ENCODE measurements at regions not wholly inside any gene's neighbourhood (a gene's known extent, or its start where the extent isn't known, plus 50 kb on each side); places are given as distances from the start of the nearest gene placed in this dataset.
A peak's percentile ranks its signal among the peaks of the same experiment; 100 is the strongest.
"Not testable (repeated sequence)": the region's sequence is repeated elsewhere in the genome, so short reads cannot be mapped to it uniquely, and the experiment has no call there.

DNA sequence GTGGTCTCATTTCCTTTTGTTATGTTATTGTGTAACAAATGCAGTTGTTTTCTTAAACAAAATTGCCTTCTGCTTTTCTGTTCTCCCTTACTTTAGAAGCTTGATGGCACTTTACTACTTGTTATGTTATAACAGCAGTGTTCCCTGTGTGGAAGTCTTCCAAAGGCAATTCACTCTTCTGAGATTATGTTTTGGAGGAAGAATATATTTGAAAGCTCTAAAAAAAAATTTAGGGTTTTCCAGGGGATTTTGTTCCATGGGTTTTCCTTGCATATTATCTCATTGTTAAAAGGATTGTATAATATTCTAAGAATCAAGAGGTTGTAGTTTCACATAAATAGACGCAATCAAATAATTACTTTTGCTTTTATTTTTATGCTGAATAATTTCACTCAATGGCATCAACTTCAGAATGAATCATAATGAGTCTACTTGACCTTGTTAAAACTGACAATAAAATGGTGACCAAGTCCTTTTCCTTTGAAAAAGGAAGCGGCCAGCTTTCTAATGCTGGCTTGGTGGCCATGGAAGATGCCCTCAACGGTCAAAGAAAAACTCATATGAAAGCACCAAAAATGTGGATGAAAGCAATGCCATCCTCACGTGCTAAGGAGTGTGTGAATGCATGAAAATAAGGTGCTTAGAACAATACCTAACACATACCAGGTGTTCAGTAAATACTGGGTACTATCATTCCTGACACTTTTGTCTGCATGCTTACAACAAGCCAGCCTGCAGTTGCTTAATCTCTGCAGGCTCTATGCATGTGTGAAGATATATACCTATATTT, 92.4 kb upstream of the KLF6 start:
- DNase-seq (ENCODE audit: low spot score): no peak

DNA sequence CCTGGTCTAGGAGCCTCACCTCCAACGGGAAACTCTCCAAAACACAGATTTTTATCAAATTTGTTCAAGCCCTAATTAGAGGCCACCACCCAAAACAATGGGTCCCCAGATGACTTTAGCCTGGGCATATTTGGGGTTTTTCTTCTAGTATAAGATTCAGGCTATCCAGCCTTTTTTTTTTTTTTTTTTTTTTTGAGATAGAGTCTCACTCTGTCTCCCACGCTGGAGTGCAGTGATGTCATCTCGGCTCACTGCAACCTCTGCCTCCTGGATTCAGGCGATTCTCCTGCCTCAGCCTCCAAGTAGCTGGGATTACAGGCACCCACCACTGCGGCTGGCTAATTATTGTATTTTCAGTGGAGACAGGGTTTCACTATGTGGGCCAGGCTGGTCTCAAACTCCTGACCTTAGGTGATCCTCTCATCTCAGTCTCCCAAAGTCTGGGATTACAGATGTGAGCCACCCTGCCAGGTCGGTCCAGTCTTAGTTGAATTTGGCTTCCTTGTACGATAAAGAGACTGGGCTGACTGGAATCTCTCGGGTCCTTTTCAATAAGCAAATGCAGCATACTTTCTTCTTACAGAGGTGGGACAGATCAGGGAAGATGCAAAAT, 91.4 kb upstream of the KLF6 start:
- no peak for DNase-seq (ENCODE audit: low spot score)

DNA sequence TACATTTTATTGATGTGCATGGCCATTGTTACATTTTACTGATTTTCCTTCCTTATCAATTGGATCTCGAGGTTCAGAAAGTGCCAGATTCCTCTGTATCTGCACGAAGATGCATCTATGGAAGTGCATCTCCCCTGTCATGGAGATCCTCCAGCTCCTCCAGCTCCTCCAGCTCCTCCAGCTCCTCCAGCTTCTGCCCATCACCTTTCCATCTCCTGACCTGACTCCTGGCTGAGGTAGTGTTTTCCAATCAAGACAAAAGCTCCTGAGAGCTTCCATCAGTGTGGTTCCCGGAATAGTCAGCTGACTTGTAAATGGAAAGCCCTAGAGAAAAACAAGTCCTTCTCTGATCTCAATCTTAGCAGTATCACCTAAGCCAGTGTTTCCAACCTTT, 90.8 kb upstream of the KLF6 start:
- no peak for DNase-seq (ENCODE audit: low spot score)

DNA sequence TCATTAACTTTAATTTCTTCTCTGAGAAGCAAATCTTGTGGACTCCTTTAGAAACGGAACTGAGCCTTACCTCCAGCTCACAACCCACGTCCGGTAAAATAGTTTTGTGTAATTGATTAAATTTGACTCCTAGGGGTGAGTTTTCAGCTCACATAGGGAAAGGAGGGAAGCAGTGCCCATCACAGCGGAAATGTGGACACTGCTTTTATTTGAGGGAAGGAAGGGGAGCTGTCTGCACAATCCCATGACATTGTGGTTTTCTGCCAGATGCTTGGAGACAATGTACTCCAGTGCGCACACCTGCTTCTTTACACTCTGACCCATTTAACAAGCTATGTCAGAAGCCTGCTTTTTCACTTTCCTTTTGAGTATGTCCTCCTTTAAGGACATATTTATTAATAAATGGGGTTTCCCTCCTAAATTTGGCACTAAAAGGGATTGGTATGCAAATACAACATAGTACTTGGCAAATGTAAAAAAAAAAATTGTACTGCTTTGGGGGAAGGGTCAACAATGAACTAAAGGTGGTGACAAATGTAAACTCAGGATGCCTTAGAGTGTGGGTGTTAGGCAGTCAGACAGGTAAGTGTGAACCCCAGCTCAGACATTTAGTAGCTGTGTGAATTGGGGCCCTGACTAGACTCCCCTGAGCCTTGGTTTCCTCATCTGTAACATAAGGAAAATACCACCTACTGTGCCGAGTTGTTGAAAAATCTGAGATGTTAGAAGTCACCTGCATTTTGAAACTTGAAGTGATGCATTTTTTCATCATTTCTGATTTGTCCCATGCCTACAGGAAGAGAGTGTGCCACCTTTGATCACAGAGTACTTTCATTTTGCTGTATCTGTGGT, 90.2 kb upstream of the KLF6 start:
- DNase-seq (ENCODE audit: low spot score): no peak

DNA sequence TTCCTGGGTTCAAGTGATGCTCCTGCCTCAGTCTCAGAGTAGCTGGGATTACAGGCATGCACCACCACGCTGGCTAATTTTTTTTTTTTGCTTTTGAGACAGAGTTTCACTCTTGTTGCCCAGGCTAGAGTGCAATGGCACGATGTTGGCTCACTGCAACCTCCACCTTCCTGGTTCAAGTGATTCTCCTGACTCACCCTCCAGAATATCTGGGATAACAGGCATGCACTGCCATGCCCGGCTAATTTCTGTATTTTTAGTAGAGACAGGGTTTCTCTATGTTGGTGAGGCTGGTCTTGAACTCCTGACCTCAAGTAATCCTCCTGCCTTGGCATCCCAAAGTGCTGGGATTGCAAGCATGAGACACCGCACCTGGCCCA, 89.6 kb upstream of the KLF6 start:
- not testable (repeated sequence) for DNase-seq (ENCODE audit: low spot score)

DNA sequence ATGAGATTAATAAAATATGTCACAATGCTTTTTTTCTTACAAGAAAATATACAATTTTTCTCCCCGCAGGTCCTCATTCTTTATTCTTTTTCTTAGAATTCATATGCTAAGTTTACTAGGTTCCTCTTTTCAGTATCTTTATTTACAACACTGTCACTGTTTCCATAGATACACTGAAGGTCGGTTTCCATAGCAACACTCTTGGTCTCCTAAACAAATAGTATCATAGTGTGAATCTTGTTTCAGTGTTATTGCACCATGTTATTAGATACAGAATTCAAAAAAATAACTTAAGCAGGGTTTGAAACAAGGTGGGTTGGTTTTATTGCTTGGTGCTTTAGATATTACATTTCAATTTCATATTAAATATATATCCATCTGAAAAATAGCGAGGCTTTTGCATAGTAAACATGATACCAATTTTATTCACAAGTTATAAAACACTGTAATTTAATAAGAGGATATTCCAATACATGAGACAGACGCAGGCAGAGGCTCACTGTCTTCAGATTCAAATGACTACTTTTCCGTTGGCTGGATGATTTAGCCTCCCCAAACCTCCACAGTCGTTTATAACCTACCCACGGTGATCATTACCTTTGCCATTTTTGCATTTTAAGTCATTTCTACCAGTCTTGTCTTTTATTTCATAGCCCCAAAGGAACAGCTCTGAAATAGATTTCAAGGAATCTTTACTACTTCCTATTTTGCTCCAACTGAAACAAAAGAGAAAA, 88.9 kb upstream of the KLF6 start:
- DNase-seq (ENCODE audit: low spot score): peak; percentile 44

DNA sequence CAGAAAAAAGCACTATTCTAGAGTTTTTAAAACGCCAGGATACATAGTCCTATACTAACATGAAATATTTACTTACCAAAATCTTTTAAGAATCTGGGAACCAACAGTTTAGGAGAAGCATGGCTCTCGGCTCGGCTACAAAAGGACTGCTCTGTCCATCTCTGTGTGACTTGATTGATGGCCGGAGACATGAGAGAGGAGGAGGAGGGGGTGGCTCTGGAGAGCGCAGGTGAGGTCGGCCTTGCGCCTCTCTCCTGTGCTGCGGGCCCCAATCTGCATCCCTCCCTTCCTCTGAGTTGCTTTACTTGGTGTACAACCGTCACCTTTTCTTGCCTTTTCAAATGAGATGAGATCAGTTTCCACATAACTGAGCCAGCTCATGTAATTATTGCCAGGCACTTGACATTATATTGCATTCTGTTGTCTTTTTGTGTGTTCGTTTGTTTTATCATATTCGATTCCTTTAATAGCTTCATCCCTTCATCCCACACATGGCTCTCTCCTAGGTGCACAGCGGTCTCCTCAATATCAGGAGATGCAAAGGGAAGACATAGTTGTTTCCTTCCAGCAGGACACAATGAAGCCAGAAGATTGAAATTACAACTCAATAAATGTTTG, 87.8 kb upstream of the KLF6 start:
- DNase-seq (ENCODE audit: low spot score): no peak

DNA sequence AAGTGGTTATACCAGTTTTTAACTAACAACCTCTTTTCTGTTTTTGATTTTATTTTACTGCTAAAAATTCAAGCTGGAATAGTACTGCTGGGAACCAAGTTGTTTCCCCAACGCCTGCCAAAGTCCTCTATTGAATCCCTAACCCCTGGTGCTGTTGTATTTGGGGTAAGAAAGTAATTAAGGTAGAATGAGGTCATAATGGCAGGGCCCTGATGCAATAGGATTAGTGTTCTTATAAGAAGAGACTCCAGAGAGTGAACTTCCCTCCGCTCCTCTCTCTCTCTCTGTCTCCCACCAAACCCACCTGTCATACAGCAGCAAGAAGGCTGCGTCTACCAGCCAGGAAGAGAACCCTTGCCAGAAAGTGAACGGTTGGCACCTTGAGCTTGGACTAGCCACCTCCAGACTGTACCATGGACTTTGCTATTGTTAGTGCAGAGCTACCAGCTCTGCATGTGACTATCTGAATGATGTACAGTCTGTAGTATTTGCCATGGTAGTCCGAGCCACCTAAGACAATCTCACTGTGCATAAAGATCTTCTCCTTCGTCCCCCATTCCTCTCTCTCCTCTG, 86.5 kb upstream of the KLF6 start:
- DNase-seq (ENCODE audit: low spot score): no peak

DNA sequence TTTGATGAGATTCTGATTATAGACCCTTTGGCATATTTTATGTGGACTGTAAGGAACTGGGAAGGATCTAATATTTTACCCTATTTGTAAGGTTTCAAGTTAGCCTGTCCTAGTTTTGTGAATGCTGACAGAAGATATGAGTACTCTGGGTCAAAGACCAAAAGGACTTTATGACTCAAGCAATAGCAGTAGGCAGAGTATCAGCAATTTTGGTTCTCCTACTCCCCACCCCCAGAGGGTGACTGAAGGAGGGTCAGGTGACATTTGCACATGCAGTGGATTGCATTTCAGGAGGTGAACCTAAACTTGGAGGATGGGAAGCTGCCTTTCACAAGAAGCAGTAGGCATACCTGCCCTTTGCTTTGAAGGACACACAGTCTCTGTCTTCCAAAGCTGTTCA, 84.0 kb upstream of the KLF6 start:
- no peak for DNase-seq (ENCODE audit: low spot score)

DNA sequence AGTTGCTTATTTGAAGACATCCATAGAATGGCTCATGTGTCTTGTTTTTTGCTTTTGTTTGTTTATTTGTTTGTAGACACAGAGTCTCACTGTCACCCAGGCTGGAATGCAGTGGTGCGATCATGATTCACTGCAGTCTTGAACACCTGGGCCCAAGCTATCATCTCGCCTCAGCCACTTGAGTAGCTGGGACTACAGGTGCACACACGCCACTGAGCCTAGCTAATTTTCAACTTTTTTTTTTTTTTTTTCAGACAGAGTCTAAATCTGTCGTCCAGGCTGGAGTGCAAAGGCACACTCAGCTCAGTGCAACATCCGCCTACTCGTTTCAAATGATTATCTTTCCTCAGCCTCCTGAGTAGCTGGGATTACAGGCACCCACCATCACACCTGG, 83.3 kb upstream of the KLF6 start:
- DNase-seq (ENCODE audit: low spot score): no peak

DNA sequence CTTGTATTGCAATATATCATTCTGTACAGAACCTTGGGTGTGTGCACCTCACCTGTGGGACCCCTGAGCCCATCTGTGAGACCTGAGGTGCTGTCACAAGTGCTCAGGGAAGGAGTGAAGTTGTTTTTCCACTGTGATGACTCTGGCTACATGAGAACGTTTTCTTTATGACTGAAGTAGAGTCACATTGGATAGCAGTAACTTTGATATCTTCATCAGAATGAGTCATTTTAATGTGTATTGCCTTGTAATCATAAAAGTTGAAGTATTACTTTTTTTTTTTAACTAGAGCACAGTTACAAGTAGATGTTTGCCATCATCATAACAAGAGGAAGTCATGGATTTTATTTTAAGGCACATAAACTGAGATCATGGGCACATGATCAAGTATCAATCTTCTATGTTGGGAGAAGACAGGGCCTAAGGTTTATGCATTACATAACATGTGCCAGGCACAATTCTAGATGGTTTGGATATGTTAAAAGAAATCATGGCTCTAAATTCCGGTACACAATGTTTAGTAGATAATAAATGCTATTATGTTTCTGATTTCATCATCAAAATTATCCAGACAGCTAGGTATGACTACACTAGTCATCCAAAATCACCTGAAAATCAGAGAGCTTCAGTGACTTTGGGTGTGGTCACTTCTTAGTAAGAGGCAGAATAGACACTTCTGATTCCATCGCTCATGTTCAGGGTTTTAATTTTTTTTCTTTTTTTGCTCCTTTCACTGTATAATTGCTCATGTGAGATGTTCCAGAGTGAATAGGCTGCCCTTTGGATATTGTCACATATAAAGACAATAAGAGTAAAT, 82.7 kb upstream of the KLF6 start:
- no peak for DNase-seq (ENCODE audit: low spot score)

DNA sequence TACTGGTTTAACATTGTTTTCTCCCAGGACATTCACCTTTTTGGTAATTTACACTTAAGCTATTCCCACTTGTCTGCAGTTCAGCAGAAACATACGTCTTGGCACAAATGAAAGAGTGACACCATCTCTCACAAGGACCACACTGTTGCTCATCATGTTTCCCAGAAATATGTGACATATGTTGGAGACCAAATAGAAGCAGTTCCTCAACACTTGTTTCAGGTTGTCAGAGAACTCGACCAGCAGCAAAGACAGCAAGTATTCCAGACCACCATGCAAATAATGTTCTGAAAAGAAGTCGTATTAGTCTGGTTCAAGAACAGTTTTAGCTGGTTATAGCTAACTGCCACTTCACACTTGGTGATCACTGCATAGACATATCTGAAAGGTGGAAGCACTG, 81.3 kb upstream of the KLF6 start:
- no peak for DNase-seq (ENCODE audit: low spot score)

DNA sequence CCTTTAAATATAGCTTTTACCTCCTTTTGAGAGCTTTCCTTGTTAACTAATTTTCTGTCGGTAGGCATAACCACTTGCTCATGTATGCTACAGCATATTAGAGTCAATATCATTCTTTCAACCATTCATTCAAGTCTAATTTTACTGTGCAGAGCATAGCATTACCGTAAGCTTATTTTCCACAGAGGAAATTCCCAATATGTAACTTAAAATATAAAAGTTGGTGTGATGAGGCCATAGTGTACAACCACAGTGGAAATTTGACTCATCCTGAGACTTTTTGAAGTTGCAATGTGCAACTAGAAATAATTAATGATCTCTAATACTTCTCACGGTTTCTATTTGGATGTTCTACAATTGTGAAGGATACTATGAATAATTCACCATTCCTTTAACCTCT, 80.6 kb upstream of the KLF6 start:
- no peak for DNase-seq (ENCODE audit: low spot score)

DNA sequence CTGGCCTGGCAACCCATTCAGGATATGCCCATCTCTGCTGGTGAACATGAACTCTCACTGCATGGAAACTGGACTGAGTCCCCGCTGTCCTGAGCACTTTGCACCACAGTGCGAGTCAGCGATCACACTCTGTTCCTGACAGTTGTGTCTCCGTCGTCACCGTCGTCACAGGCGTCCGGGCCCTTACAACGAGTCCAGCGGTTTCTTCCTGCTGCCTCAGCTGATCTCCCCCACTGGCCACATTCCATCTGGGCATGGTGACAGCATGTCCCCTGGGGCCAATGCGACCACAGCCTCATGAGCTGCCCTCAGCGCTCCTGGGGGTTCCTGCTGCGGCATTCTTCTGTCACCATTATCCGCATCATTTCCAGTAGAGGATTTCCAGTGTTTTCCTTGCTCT, 76.8 kb upstream of the KLF6 start:
- DNase-seq (ENCODE audit: low spot score): no peak

DNA sequence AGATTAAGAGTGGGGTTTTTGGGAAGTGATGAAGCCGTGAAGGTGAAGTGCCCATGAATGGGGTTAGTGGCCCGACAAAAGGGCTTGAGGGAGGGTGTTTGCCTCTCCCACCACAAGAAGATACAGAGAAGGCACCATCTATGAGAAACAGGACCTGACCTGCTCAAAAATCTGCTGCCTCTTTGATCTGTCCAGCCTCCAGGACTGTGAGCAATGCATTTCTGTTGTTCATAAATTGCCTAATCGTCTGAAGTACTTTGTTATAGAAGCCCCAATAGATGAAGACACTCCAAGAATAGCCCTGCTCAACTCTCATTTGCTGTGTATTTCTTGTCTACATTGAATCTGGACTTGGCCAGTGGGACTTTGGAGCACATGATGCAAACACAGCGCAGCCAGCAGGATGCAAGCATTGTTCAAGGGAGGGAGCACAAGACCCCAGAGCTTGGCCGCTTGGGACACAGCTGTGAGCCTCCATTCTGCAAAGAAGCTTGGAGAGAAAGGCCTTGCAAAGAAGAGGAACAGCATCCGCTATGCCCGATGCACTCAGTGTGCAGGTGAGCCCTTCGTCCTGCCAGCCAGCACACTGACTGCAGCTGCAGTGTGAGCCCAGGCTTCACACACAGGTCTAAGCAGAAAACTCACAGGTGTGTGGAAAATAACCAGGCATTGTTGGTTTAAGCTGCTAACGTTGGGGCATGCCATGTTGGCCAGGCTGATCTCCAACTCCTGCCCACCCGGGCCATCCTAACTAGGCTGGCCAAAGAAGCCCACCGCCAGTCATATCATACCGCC, 73.2 kb upstream of the KLF6 start:
- DNase-seq (ENCODE audit: low spot score): no peak

DNA sequence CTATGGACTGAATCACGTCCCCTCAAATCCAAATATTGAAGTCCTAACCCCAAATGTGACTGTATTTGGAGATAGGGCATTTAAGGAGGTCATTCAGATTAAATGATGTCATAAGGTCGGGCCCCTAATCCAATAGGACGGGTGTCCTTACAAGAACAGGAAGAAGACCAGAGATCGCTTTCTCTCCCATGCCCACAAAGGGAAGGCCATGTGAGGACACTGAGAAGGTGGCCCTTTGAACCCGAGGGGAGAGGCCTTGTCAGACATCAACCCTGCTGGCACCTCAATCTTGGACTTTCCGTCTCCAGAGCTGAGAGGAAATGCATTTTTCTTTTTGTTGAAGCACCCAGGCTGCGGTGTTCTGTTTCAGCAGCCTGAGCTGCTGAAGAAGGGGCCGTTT, 72.3 kb upstream of the KLF6 start:
- DNase-seq (ENCODE audit: low spot score): no peak

DNA sequence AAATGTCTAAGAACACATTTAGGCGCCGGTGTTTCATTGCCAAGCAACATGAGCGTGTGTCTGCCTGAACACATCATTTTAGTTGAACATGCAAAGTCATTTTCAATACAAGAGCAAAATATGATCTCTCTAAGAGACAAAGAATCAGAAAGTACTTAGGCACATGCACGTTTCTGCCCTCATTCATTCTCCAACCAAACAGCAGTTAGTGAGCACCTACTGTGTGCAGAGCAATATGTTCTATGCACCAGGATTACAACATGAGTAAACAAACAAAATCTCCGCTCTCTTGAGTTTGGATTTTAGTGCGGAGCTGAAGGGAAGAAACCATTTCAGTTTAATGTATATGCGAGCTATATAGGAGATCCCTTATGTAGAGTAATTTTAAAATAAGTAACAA, 71.6 kb upstream of the KLF6 start:
- no peak for DNase-seq (ENCODE audit: low spot score)

DNA sequence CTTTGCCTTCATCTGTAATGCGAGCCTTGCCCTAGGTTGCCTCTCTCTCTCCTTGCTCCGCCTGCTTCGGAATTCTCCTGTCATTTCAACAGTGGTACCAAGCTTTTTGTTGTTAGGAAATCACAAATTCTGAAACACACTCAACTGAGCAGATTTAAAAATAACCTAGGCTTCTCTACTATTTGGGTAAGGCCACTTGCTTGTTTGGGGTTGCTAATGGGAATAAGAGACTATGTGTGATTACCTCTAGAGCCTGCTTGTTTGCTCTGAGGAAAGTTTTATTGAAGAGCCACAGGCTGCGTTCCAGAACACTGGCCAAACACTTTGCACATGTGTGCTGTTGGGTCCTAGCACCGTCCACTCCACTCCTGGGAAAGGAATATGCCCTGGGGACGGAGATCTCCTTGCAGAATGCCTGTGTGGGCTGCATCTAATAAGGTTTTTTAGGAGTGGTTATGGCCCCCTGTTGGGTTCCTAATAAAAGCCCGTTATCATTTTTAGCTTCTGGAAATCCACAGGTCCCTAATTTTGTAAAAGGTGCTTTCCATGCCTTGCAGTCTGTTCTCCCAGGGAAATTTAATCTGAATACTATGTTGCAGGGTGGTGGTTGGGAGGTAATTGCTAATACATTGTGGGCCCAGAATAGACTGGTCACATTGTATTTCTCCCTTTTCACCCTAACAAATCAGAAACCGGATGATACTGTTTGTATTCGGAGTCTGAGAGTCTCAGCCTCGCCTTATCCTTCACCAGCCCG, 68.7 kb upstream of the KLF6 start:
- DNase-seq (ENCODE audit: low spot score): no peak

DNA sequence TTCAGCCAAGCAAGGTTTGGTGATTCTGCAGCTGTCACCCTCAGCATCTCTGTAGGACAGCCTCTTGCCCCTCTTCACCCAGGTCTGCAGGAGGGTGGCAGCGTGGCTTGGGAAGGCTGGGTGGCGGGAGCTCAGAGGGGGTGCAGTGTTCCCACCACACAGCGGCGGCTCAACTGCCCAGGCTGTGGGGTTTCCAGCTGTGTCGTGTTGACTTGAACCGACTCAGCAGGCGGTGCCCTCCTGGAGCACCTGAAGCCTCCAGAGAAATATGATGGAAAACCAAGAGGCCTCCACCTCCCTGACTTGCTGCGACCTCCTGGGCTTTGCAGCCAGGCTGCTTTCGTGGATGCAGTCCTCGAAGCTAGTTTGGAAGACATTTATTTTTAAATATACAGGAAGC, 68.0 kb upstream of the KLF6 start:
- no peak for DNase-seq (ENCODE audit: low spot score)
